IMR-90 (cell line): ENCODE measurements at regions not wholly inside any gene's neighbourhood (a gene's known extent, or its start where the extent isn't known, plus 50 kb on each side); places are given as distances from the start of the nearest gene placed in this dataset.

ENCODE experiments used
- ATAC-seq: fragments of 200-7000 bp; cut with Tn5 transposase; 2 replicates; pipeline ENCODE4 v1.9.1; 2020; ENCODE audit warnings: low read depth, mild to moderate bottlenecking, moderate library complexity
- BruUV-seq: library from RNA; stranded (reverse); fragments of 400-500 nt; replicated peaks from 2 replicates; lab custom pipeline; 2021; lab: Mats Ljungman, UMichigan
- CTCF ChIA-PET: fragments of 300-600 bp; formaldehyde crosslinking; extraction: SDS; loops from one replicate; lab custom pipeline; 2021; ENCODE audit warnings: antibody characterized with exemption; lab: Yijun Ruan, JAX
- POLR2A ChIA-PET: fragments of 300-600 bp; sonication (Branson Sonifier 250); formaldehyde crosslinking; loops from one replicate; lab custom pipeline; 2022; ENCODE audit warnings: antibody characterized with exemption; ENCODE audit not compliant: unreplicated experiment; lab: Charles Lee
- DNase-seq: peaks from one replicate; pipeline ENCODE4 v3.0.0; 2013
- H2AFZ ChIP-seq: replicated peaks from 2 replicates; pipeline ENCODE3; 2013; ENCODE audit warnings: low read length, mild to moderate bottlenecking; ENCODE audit not compliant: poor library complexity
- H2AK5ac ChIP-seq: 2 replicates; pipeline ENCODE4 v1.6.1; 2013; ENCODE audit warnings: low read depth, low read length, inconsistent platforms
- H2AK9ac ChIP-seq: replicated peaks from 2 replicates; pipeline ENCODE3; 2013; ENCODE audit warnings: mild to moderate bottlenecking, low read depth, low read length, moderate library complexity; ENCODE audit not compliant: poor library complexity
- H2BK120ac ChIP-seq: 2 replicates; pipeline ENCODE4 v1.6.1; 2013; ENCODE audit warnings: low read depth, low read length, inconsistent platforms
- H2BK15ac ChIP-seq: 3 replicates; pipeline ENCODE4 v1.6.1; 2013; ENCODE audit warnings: low read depth, low read length, inconsistent platforms
- H2BK20ac ChIP-seq: 2 replicates; pipeline ENCODE4 v1.6.1; 2013; ENCODE audit warnings: low read depth, mild to moderate bottlenecking, inconsistent platforms, low read length, moderate library complexity
- H2BK5ac ChIP-seq: 2 replicates; pipeline ENCODE4 v1.6.1; 2013; ENCODE audit warnings: mild to moderate bottlenecking, low read depth, low read length, inconsistent platforms; ENCODE audit not compliant: poor library complexity, severe bottlenecking
- H3K14ac ChIP-seq: replicated peaks from 2 replicates; pipeline ENCODE4 v1.6.1; 2013; ENCODE audit warnings: low read depth, low read length, inconsistent platforms
- H3K18ac ChIP-seq: 2 replicates; pipeline ENCODE4 v1.6.1; 2013; ENCODE audit warnings: low read depth, low read length, control low read depth
- H3K23ac ChIP-seq: 2 replicates; pipeline ENCODE4 v1.6.1; 2013; ENCODE audit warnings: low read depth, low read length, inconsistent platforms
- H3K27ac ChIP-seq: 2 replicates; pipeline ENCODE4 v1.5.1; 2013; ENCODE audit warnings: mild to moderate bottlenecking, control low read depth, low read length; ENCODE audit not compliant: insufficient read depth
- H3K27me3 ChIP-seq: 2 replicates; pipeline ENCODE4 v1.6.1; 2013; ENCODE audit warnings: low read length; ENCODE audit not compliant: control insufficient read depth, insufficient read depth
- H3K36me3 ChIP-seq: 2 replicates; pipeline ENCODE4 v1.6.1; 2013; ENCODE audit warnings: low read length, mixed read lengths; ENCODE audit not compliant: control insufficient read depth, insufficient read depth
- H3K4ac ChIP-seq: 2 replicates; pipeline ENCODE4 v1.6.1; 2013; ENCODE audit warnings: low read depth, low read length, inconsistent platforms
- H3K4me1 ChIP-seq: 2 replicates; pipeline ENCODE4 v1.6.1; 2013; ENCODE audit warnings: low read length, mixed read lengths; ENCODE audit not compliant: control insufficient read depth, insufficient read depth
- H3K4me2 ChIP-seq: 2 replicates; pipeline ENCODE4 v1.6.1; 2013; ENCODE audit warnings: low read depth, mild to moderate bottlenecking, control low read depth, low read length, moderate library complexity
- H3K4me3 ChIP-seq: 2 replicates; pipeline ENCODE4 v1.5.1; 2013; ENCODE audit warnings: low read depth, mild to moderate bottlenecking, control low read depth, low read length, moderate library complexity; ENCODE audit not compliant: insufficient read depth
- H3K56ac ChIP-seq: 2 replicates; pipeline ENCODE4 v1.6.1; 2013; ENCODE audit warnings: low read length, inconsistent platforms; ENCODE audit not compliant: insufficient read depth; ENCODE audit errors: extremely low read depth
- H3K79me1 ChIP-seq, 2 experiments: 2 replicates each; pipeline ENCODE4 v1.6.1; 2013; ENCODE audit warnings: low read length in 2 of 2, inconsistent platforms in 1 of 2, low read depth in 1 of 2
- H3K9ac ChIP-seq: 2 replicates; pipeline ENCODE4 v1.6.1; 2013; ENCODE audit warnings: low read depth, low read length, control low read depth
- H3K9me1 ChIP-seq: 2 replicates; pipeline ENCODE4 v1.6.1; 2013; ENCODE audit warnings: low read length, inconsistent platforms; ENCODE audit not compliant: insufficient read depth
- H3K9me3 ChIP-seq: 2 replicates; pipeline ENCODE4 v1.6.1; 2013; ENCODE audit warnings: low read length; ENCODE audit not compliant: control insufficient read depth, insufficient read depth
- H4K20me1 ChIP-seq: 2 replicates; pipeline ENCODE4 v1.6.1; 2013; ENCODE audit warnings: low read length, inconsistent platforms; ENCODE audit not compliant: insufficient read depth
- H4K5ac ChIP-seq: 2 replicates; pipeline ENCODE4 v1.6.1; 2013; ENCODE audit warnings: mild to moderate bottlenecking, low read depth, low read length, control low read depth
- H4K8ac ChIP-seq, 2 experiments: 2 replicates each; pipeline ENCODE4 v1.6.1; 2013; ENCODE audit warnings: low read depth in 2 of 2, low read length in 2 of 2, control low read depth in 1 of 2, inconsistent platforms in 1 of 2
- H4K91ac ChIP-seq: 2 replicates; pipeline ENCODE4 v1.6.1; 2013; ENCODE audit warnings: low read depth, low read length, inconsistent platforms; ENCODE audit not compliant: insufficient read depth
- MAFK ChIP-seq: IDR thresholded peaks from 2 replicates; pipeline ENCODE4 v1.6.1; 2012; ENCODE audit warnings: low read depth, low read length, improper control_type of control experiment
- WGBS, 2 experiments: methylation state at CpG; one replicate each; pipeline versions ENCODE4 v1.1.5 to v1.1.7; 2013; ENCODE audit warnings: missing lambda C conversion rate in 2 of 2; ENCODE audit not compliant: insufficient read length in 1 of 2; ENCODE audit errors: extremely low coverage in 2 of 2; 5-methylcytosine and 5-hydroxymethylcytosine counted together
- dilution Hi-C: fragments of 300-500 bp; cut with HindIII; formaldehyde crosslinking; loops from one replicate; pipeline ENCODE4 v1.14.3; 2018; ENCODE audit warnings: low sequenced_read_pairs; ENCODE audit not compliant: unreplicated experiment
- in situ Hi-C: fragments of 300-500 bp; cut with MboI; formaldehyde crosslinking; loops from 3 replicates; pipeline ENCODE4 v1.14.3; 2019; ENCODE audit warnings: low sequenced_read_pairs, inconsistent platforms, mixed read lengths
- intact Hi-C: fragments of 100-400 bp; cut with micrococcal nuclease; formaldehyde crosslinking; loops from 2 replicates; pipeline ENCODE4 v1.10.0; 2022

DNA sequence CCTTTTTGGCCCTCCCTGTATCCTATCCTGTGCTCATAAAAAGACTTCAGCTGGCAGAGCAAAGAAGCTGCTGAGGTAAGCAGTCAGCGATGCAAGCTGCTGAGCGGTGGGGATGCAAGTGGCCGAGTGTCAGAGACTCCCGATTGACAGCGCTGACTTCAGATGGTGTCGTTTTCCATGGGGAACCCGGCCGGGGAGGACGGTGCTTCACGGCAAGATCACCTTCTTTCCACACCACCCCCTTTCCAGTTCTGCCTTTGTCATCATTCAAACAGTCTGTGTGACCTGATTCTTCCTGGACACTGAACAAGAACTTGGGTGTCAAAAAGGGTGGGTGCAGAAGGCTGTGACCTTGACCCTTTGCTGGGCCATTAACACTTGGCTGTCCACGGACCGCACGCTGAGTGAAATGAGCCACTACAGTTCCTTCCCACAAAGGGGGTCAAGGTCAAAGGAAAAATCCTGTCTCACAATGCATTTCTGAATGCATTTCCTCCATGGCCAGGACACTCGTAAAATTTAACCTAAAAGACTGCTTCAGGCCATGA, 52.9 kb upstream of the UNC93A start:
- H2BK120ac ChIP-seq = no peak overlapping the region
- H3K4ac ChIP-seq = no peak overlapping the region
- in situ Hi-C loops (no loop called here), intact Hi-C loops (no loop called here), dilution Hi-C loops (no loop called here)
- no peak overlapping the region for H3K56ac ChIP-seq
- no peak for TF ChIP-seq MAFK
- H4K5ac ChIP-seq = no peak overlapping the region
- ChIA-PET POLR2A (no interaction called here), CTCF (no interaction called here)
- no peak overlapping the region for H4K91ac ChIP-seq
- no peak overlapping the region for H4K8ac ChIP-seq
- H2AFZ ChIP-seq = no peak overlapping the region
- H3K27me3 ChIP-seq = no peaks in the 10 kb centered on the region
- no peak overlapping the region for H3K4me2 ChIP-seq
- no peak overlapping the region for H3K23ac ChIP-seq
- H3K4me1 ChIP-seq = no peaks in the 10 kb centered on the region
- H2BK5ac ChIP-seq = no peak overlapping the region
- no peaks in the 10 kb centered on the region for H4K20me1 ChIP-seq
- H3K9me3 ChIP-seq = peaks cover 29% of the 10 kb centered on the region
- no peak overlapping the region for H2BK20ac ChIP-seq
- 24% methylated on average over 5 of the region's 14 CpGs; no CpG with 5 or more reads in 1 of the 2 experiments for WGBS, 2 experiments
- BruUV-seq = no TSS peak
- no peaks in the 10 kb centered on the region for H3K36me3 ChIP-seq
- no peak overlapping the region for H3K9ac ChIP-seq
- no peaks in the 10 kb centered on the region for H3K9me1 ChIP-seq
- H3K27ac ChIP-seq = no peak overlapping the region
- DNase-seq (no peak), ATAC-seq (no peak)
- H3K4me3 ChIP-seq = no peak overlapping the region
- no peak overlapping the region for H3K18ac ChIP-seq
- H3K14ac ChIP-seq = no peak overlapping the region
- H3K79me1 ChIP-seq = no peaks in the 10 kb centered on the region
- H2BK15ac ChIP-seq = no peak overlapping the region
- H2AK5ac ChIP-seq = no peak overlapping the region
- H2AK9ac ChIP-seq = no peak overlapping the region
